ENCODE measurements at regions not wholly inside any gene's neighbourhood (a gene's known extent, or its start where the extent isn't known, plus 50 kb on each side); places are given as distances from the start of the nearest gene placed in this dataset.

DNA sequence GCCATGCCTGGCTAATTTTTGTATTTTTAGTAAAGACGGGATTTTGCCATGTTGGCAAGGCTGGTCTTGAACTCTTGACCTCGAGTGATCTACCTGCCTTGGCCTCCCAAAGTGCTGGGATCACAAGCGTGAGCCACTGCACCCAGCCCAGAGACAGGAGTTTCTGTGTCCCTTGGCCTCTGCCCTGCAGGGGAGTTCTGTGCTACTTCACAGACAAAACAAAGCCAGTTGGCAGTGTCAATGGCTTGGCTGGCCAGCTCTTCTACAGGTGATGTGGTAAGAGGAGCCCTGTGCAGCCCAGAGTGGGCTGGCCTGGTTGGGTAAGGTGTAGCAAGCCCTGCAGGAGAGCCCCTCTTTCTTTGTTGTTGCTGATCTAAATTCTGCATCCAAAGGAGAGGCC, 60.5 kb upstream of the SHISAL1 start:
- no peak for DNase-seq (ENCODE audit: low read depth)
- H3K4me3 ChIP-seq (ENCODE audit: low read depth, low read length): no peak overlapping the region
- TF ChIP-seq, protein P1, sequence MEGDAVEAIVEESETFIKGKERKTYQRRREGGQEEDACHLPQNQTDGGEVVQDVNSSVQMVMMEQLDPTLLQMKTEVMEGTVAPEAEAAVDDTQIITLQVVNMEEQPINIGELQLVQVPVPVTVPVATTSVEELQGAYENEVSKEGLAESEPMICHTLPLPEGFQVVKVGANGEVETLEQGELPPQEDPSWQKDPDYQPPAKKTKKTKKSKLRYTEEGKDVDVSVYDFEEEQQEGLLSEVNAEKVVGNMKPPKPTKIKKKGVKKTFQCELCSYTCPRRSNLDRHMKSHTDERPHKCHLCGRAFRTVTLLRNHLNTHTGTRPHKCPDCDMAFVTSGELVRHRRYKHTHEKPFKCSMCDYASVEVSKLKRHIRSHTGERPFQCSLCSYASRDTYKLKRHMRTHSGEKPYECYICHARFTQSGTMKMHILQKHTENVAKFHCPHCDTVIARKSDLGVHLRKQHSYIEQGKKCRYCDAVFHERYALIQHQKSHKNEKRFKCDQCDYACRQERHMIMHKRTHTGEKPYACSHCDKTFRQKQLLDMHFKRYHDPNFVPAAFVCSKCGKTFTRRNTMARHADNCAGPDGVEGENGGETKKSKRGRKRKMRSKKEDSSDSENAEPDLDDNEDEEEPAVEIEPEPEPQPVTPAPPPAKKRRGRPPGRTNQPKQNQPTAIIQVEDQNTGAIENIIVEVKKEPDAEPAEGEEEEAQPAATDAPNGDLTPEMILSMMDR (IDR thresholded peaks at IDR 0.05; ENCODE audit: insufficient read depth, low read length): no peak

DNA sequence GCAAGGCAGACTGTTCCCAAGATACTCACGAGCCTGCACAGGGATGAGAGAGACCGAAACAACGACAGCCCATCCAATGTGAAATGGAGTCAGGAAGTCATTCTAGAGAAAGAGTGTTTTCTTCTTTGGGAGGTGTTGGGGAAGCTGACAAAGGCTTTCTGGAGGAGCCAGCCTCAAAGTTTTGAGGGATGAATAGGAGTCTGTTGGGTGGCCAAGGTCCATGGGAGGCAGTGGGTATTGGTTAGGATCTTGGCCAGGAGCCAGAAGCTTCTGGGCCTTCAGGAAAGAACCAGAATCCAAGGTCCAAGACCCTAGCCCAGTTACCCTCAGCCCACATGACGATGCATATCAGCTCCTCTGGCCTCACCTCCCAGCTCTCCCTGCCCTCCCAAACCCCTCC, 59.9 kb upstream of the SHISAL1 start:
- TF ChIP-seq, protein P1 (IDR thresholded peaks at IDR 0.05; ENCODE audit: insufficient read depth, low read length): no peak
- H3K4me3 ChIP-seq (ENCODE audit: low read depth, low read length): no peak overlapping the region
- DNase-seq (ENCODE audit: low read depth): no peak

DNA sequence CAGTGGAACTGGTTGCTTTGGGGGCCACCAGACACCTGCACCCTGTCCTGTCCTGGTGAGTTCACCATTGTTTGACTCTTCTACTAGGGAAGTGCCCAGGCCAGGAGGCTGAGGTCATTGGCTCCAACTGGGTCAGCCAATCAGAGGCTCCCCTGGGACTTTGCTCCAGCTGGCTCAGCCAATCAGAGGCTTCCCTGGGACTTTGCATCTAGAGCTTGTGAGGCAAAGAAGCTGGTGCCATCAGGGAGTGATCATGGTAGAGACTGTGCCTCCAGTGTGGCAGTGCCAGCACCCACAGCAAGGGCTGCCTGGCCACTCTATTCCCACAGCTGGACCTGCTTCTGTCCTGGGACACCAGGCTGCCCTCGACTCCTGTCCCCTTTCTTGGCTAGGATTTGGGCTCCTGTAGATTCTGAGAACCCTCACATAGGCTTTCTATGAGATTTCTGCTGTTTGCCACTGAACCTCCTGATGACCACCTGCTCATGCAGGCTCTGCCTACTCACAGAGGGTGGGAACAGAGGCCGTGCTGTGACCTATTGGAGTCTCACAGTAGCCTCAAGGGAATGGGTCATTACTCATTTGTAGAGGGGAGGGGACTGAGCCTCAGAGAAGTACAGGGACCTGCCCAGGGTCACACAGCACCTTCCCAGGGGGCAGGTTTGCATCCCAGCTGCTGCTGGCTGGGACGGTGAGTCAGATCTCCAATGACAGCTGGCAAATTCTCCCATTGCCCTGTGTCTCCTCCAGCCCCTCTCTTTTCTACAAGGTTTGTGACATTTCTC, 59.2 kb upstream of the SHISAL1 start:
- H3K4me3 ChIP-seq (ENCODE audit: low read depth, low read length): no peak overlapping the region
- no peak for DNase-seq (ENCODE audit: low read depth)
- TF ChIP-seq, protein P1 (IDR thresholded peaks at IDR 0.05; ENCODE audit: insufficient read depth, low read length): no peak

DNA sequence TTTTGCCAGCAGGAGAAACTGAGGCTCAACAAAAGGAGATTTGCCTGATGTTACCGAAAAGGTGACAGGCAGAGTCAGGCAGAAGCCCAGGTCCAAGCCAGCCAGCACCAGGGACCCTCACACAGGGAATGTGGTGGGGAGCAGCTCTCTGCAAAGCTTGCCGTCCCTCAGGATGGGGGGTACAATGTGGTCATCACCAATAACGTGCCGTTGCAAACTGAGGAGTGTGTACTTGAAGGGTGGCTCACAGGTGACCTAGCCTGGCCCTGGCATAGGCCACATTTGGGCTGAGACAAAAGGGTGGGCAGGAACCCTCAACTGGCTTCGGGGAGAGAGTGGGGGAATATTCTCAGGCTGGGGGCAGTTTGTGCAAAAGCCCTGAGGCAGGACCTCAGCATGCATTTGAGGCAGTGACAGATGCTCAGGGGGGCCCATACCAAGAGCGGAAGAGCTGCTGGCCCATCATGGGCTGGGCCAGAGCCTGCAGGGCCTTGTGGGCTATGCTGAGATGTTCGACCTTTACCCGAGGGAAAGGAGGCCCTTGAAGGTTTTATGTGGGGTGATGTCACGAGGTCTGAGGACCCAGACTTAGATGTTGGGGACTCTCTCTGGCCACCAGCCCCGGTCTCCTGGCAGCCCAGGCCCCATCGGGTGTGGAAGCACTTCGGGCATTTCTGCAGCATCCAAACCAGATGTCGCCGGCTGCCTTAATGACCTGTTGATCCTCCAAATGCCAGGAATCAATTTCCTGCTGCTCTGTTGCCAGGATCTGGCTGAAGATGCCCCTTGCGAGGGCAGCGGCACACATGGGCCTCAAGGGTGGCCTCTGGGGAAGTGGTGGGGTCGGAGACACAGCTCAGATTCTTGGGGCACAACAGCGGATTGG, 57.4 kb upstream of the SHISAL1 start:
- TF ChIP-seq, protein P1 (IDR thresholded peaks at IDR 0.05; ENCODE audit: insufficient read depth, low read length): no peak
- no peak for DNase-seq (ENCODE audit: low read depth)
- no peak overlapping the region for H3K4me3 ChIP-seq (ENCODE audit: low read depth, low read length)

DNA sequence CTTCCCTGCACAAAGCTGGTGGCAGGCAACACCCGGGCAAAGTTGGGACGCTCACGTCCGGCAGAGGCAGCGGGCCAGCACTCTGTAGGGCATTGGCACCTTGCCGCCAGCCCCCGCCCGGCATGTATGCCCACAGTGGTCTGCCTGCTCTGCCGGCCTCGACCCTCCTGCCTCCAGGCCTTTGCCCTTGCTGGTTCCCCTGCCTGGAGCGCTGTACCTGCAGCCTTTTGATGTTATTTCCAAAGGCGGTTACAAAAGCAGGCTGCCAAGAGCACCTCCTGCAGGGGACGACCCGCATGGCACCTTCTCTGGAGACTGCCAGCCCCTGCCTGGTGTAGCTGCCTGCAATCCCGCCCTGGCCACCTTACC, 56.5 kb upstream of the SHISAL1 start:
- TF ChIP-seq, protein P1 (IDR thresholded peaks at IDR 0.05; ENCODE audit: insufficient read depth, low read length): no peak
- DNase-seq (ENCODE audit: low read depth): no peak
- H3K4me3 ChIP-seq (ENCODE audit: low read depth, low read length): no peak overlapping the region

DNA sequence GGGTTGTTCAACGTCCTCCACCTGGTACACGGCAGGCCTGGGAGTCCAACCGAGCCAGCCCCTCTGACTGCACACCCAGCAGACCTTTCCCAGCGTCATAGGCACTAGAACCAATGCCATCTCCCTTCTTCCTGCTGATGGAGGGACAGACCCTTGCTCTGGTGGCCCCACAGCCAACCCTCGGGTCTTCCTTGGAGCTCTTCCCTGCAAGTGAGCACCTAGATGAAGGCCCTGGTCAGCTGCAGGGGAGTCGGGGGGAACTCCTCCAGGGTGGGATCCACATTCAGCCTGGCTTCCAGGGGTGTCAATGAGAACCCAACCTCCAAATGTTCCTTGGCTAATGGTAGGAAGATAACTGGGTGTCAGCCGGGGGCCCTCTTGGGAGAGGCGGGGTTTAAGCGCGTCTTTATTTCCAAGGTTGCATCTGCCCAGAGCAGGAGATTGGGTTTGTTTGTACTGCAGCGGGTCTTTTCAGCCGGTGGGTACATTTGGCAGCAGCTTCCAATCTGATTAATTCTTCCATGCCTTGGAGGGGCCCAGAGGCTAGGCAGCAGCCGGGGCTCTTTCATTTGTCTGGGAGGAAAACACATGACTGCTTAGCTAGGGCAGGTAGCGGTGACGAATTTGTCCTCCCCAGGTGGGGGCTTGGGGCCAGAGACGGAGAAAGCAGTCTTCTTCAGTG, 56.0 kb upstream of the SHISAL1 start:
- TF ChIP-seq, protein P1 (IDR thresholded peaks at IDR 0.05; ENCODE audit: insufficient read depth, low read length): no peak
- DNase-seq (ENCODE audit: low read depth): no peak
- H3K4me3 ChIP-seq (ENCODE audit: low read depth, low read length): no peak overlapping the region
